DND-41 (cell line): ENCODE measurements at regions not wholly inside any gene's neighbourhood (a gene's known extent, or its start where the extent isn't known, plus 50 kb on each side); places are given as distances from the start of the nearest gene placed in this dataset.

Source experiments
- ATAC-seq: fragments of 200-7000 bp; cut with Tn5 transposase; 3 replicates; pipeline ENCODE4 v1.9.1; 2021; ENCODE audit warnings: low read depth; ENCODE audit not compliant: insufficient read depth
- DNase-seq: peaks from one replicate; pipeline ENCODE4 v3.0.0-alpha.2; 2020
- H2AFZ ChIP-seq: 2 replicates; pipeline ENCODE4 v1.6.0; 2012; ENCODE audit warnings: low read depth, low read length
- H3K27ac ChIP-seq: 2 replicates; pipeline ENCODE4 v1.5.1; 2012; ENCODE audit warnings: low read length, inconsistent platforms
- H3K27me3 ChIP-seq: fragments of 200-600 bp; sonication (generic); 2 replicates; pipeline ENCODE4 v1.6.0; 2012; ENCODE audit warnings: low read length, mild to moderate bottlenecking, inconsistent platforms; ENCODE audit not compliant: insufficient read depth, poor library complexity
- H3K36me3 ChIP-seq: 2 replicates; pipeline ENCODE4 v1.5.1; 2012; ENCODE audit warnings: low read length, inconsistent platforms; ENCODE audit not compliant: insufficient read depth
- H3K4me1 ChIP-seq: 2 replicates; pipeline ENCODE4 v1.5.1; 2012; ENCODE audit warnings: mild to moderate bottlenecking, low read length; ENCODE audit not compliant: insufficient read depth
- H3K4me2 ChIP-seq: 2 replicates; pipeline ENCODE4 v1.6.0; 2012; ENCODE audit warnings: mild to moderate bottlenecking, moderate library complexity, low read length, inconsistent platforms; ENCODE audit not compliant: insufficient read depth
- H3K4me3 ChIP-seq, 2 experiments: fragments of 200-600 bp in 1 of 2; shearing (Covaris generic) in 1 of 2; 2 replicates each; pipeline ENCODE4 v1.5.1; 2012 to 2016; ENCODE audit warnings: inconsistent platforms in 2 of 2, low read length in 2 of 2, mild to moderate bottlenecking in 2 of 2, low read depth in 1 of 2, moderate library complexity in 1 of 2
- H3K79me2 ChIP-seq: 2 replicates; pipeline ENCODE4 v1.6.0; 2012; ENCODE audit warnings: low read length, inconsistent platforms; ENCODE audit not compliant: insufficient read depth
- H3K9ac ChIP-seq: 2 replicates; pipeline ENCODE4 v1.6.0; 2012; ENCODE audit warnings: low read depth, mild to moderate bottlenecking, inconsistent platforms, low read length, moderate library complexity
- H3K9me3 ChIP-seq: 2 replicates; pipeline ENCODE4 v1.5.1; 2012; ENCODE audit warnings: low read length, moderate library complexity, mild to moderate bottlenecking, inconsistent platforms; ENCODE audit not compliant: insufficient read depth, severe bottlenecking
- H4K20me1 ChIP-seq: 2 replicates; pipeline ENCODE4 v1.6.0; 2012; ENCODE audit warnings: low read length; ENCODE audit not compliant: insufficient read depth
- CTCF ChIP-seq: IDR thresholded peaks from 2 replicates; pipeline ENCODE4 v1.5.1; 2012; ENCODE audit warnings: borderline replicate concordance, low read length, moderate library complexity, mild to moderate bottlenecking; ENCODE audit not compliant: poor library complexity, severe bottlenecking; ENCODE audit errors: extremely low read depth
- EZH2 ChIP-seq: IDR thresholded peaks from 3 replicates; pipeline ENCODE4 v1.6.1; 2012; ENCODE audit warnings: borderline replicate concordance, low read depth, mild to moderate bottlenecking, moderate library complexity, low read length, inconsistent platforms; ENCODE audit not compliant: severe bottlenecking

DNA sequence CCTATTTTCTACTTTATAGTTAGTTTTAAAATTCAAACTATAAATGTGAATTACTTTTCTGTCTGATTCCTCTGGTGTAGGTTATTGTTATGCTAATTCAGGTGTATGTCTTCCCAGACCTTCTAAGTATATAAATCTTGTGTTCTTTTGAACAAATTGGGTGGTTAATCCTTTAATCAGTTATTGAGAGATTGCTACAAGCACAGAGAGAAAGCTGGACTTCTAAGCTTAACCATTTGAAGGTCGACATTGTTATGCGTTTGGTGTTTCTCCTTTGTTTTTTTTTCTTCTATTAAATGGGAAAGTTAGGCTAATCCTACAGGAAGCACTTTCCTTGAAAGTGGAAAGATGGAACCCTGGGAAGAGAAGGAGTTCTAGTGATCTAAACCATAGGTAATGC lies 592.6 kb downstream of the SLC4A3 start:
- Histone ChIP-seq H3K4me2 (no peak overlapping the region), H3K27me3 (no peaks in the 10 kb centered on the region), H3K9ac (no peak overlapping the region), H3K4me1 (no peaks in the 10 kb centered on the region), H3K4me3 (no peak overlapping the region), H3K36me3 (no peaks in the 10 kb centered on the region), H3K79me2 (no peaks in the 10 kb centered on the region), H4K20me1 (no peaks in the 10 kb centered on the region), H2AFZ (no peak overlapping the region), H3K9me3 (no peaks in the 10 kb centered on the region), H3K27ac (no peak overlapping the region)
- ATAC-seq (no peak), DNase-seq (no peak)
- TF ChIP-seq CTCF (no peak), EZH2 (no peak)

GRCh38 chr2:220221992-220222391 lies 594.6 kb downstream of the SLC4A3 start:
- DNase-seq (no peak), ATAC-seq (no peak)
- Histone ChIP-seq H3K27me3 (no peaks in the 10 kb centered on the region), H4K20me1 (no peaks in the 10 kb centered on the region), H3K4me1 (no peaks in the 10 kb centered on the region), H3K9me3 (no peaks in the 10 kb centered on the region), H3K79me2 (no peaks in the 10 kb centered on the region), H3K9ac (no peak overlapping the region), H2AFZ (no peak overlapping the region), H3K36me3 (no peaks in the 10 kb centered on the region), H3K4me2 (no peak overlapping the region), H3K4me3 (no peak overlapping the region), H3K27ac (no peak overlapping the region)
- TF ChIP-seq EZH2 (no peak), CTCF (no peak)

- no peak overlapping the region for H3K4me3 ChIP-seq
- no peaks in the 10 kb centered on the region for H3K9me3 ChIP-seq
- no peak overlapping the region for H3K9ac ChIP-seq
- H2AFZ ChIP-seq: no peak overlapping the region
- DNase-seq (no peak), ATAC-seq (no peak)
- no peaks in the 10 kb centered on the region for H3K79me2 ChIP-seq
- H3K27ac ChIP-seq: no peak overlapping the region
- H3K4me1 ChIP-seq: no peaks in the 10 kb centered on the region
- H4K20me1 ChIP-seq: no peaks in the 10 kb centered on the region
- H3K36me3 ChIP-seq: no peaks in the 10 kb centered on the region
- no peak overlapping the region for H3K4me2 ChIP-seq
- H3K27me3 ChIP-seq: no peaks in the 10 kb centered on the region
- no peak for TF ChIP-seq CTCF
- TF ChIP-seq EZH2: no peak
These were observed 597.5 kb downstream of the SLC4A3 start for GRCh38 chr2:220224691-220225543.
